ELF-1 (cell line): ENCODE measurements at regions not wholly inside any gene's neighbourhood (a gene's known extent, or its start where the extent isn't known, plus 50 kb on each side); places are given as distances from the start of the nearest gene placed in this dataset.

Source experiments
- DNase-seq: peaks from one replicate; pipeline ENCODE4 v3.0.0-alpha.2; 2016; ENCODE audit warnings: low read depth, low spot score

- no peak for DNase-seq
These were observed 257.4 kb downstream of the BRD1 start for GRCh38 chr22:49570032-49570848.

GRCh38 chr22:49569286-49570031 is 258.2 kb downstream of the BRD1 start:
- DNase-seq = no peak

- DNase-seq = no peak
These were observed 258.9 kb downstream of the BRD1 start for GRCh38 chr22:49568751-49569285.

- no peak for DNase-seq
These were observed 259.5 kb downstream of the BRD1 start for GRCh38 chr22:49567899-49568750.

GRCh38 chr22:49566693-49567092 is 261.0 kb downstream of the BRD1 start:
- DNase-seq = no peak

GRCh38 chr22:49566141-49566541 is 261.5 kb downstream of the BRD1 start:
- DNase-seq = no peak

GRCh38 chr22:49565516-49565855 is 262.2 kb downstream of the BRD1 start:
- no peak for DNase-seq

GRCh38 chr22:49564666-49565515 is 262.8 kb downstream of the BRD1 start:
- no peak for DNase-seq

GRCh38 chr22:49564054-49564453 is 263.6 kb downstream of the BRD1 start:
- DNase-seq = no peak

- no peak for DNase-seq
These were observed 264.9 kb downstream of the BRD1 start for GRCh38 chr22:49562685-49563249.

GRCh38 chr22:49561976-49562375 is 265.7 kb downstream of the BRD1 start:
- no peak for DNase-seq

- DNase-seq = no peak
These were observed 266.3 kb downstream of the BRD1 start for GRCh38 chr22:49561338-49561737.

- DNase-seq = no peak
These were observed 272.1 kb downstream of the BRD1 start for GRCh38 chr22:49555526-49555925.

- DNase-seq = no peak
These were observed 272.9 kb downstream of the BRD1 start for GRCh38 chr22:49554741-49555140.

- no peak for DNase-seq
These were observed 273.4 kb downstream of the BRD1 start for GRCh38 chr22:49554296-49554625.

GRCh38 chr22:49553518-49554295 is 274.0 kb downstream of the BRD1 start:
- peak; percentile 56 for DNase-seq

- DNase-seq = no peak
These were observed 274.6 kb downstream of the BRD1 start for GRCh38 chr22:49553076-49553475.

GRCh38 chr22:49551897-49552614 is 275.6 kb downstream of the BRD1 start:
- no peak for DNase-seq

GRCh38 chr22:49551446-49551845 is 276.2 kb downstream of the BRD1 start:
- DNase-seq = no peak
